GM12878 (cell line): ENCODE measurements at regions not wholly inside any gene's neighbourhood (a gene's known extent, or its start where the extent isn't known, plus 50 kb on each side); places are given as distances from the start of the nearest gene placed in this dataset.

Experiments
- ATAC-seq: fragments of 200-7000 bp; cut with Tn5 transposase; 3 replicates; pipeline ENCODE4 v1.9.1; 2020; ENCODE audit warnings: mild to moderate bottlenecking, moderate library complexity
- BruUV-seq: library from RNA; stranded (reverse); fragments of 400-500 nt; replicated peaks from 2 replicates; lab custom pipeline; 2021; lab: Mats Ljungman, UMichigan
- CTCF ChIA-PET: fragments of 300-600 bp; sonication (Branson Sonifier 250); formaldehyde crosslinking; extraction: SDS; loops from one replicate; lab custom pipeline; 2021; ENCODE audit warnings: inconsistent platforms; lab: Yijun Ruan, JAX
- POLR2A ChIA-PET: fragments of 350-600 bp; formaldehyde crosslinking; extraction: SDS; loops from one replicate; lab custom pipeline; 2021; ENCODE audit warnings: inconsistent platforms; lab: Charles Lee
- RAD21 ChIA-PET: fragments of 300-600 bp; sonication (Branson Sonifier 250); formaldehyde crosslinking; loops from one replicate; lab custom pipeline; 2023; ENCODE audit warnings: antibody characterized with exemption; ENCODE audit not compliant: unreplicated experiment; lab: Charles Lee
- SMC1A ChIA-PET: fragments of 300-600 bp; sonication (Branson Sonifier 250); formaldehyde crosslinking; loops from one replicate; lab custom pipeline; 2023; ENCODE audit not compliant: unreplicated experiment, uncharacterized antibody; lab: Charles Lee
- DNase-seq: peaks from one replicate; pipeline ENCODE4 v3.0.0-alpha.2; 2011; ENCODE audit warnings: low read depth, low spot score
- FAIRE-seq: peaks from 3 replicates; lab custom pipeline; 2011; peaks lifted over from hg19 to GRCh38; lab: Jason Lieb, UNC
- H2AFZ ChIP-seq: 2 replicates; pipeline ENCODE4 v1.6.0; 2011; ENCODE audit warnings: low read depth, low read length, control low read depth; ENCODE audit not compliant: control insufficient read depth
- H3K27ac ChIP-seq: 2 replicates; pipeline ENCODE4 v1.5.1; 2011; ENCODE audit warnings: control low read depth; ENCODE audit not compliant: control insufficient read depth, insufficient read depth
- H3K27me3 ChIP-seq, 2 experiments: replicated peaks in 1 of 2; 2 replicates each; pipeline versions ENCODE4 v1.6.0 to v1.6.1; 2011; ENCODE audit warnings: low read length in 1 of 2; ENCODE audit not compliant: control insufficient read depth in 2 of 2, insufficient read depth in 2 of 2
- H3K36me3 ChIP-seq, 2 experiments: 2 replicates each; pipeline ENCODE4 v1.5.1; 2011; ENCODE audit warnings: low read length in 1 of 2; ENCODE audit not compliant: control insufficient read depth in 2 of 2, insufficient read depth in 2 of 2
- H3K4me1 ChIP-seq: 2 replicates; pipeline ENCODE4 v1.6.1; 2011; ENCODE audit warnings: mild to moderate bottlenecking, low read length, moderate library complexity, mixed read lengths; ENCODE audit not compliant: control insufficient read depth, insufficient read depth
- H3K4me2 ChIP-seq: 2 replicates; pipeline ENCODE4 v1.6.0; 2011; ENCODE audit warnings: control low read depth; ENCODE audit not compliant: control insufficient read depth, insufficient read depth
- H3K4me3 ChIP-seq: fragments of 200-600 bp; sonication (generic); 2 replicates; pipeline ENCODE4 v1.5.1; 2016
- H3K79me2 ChIP-seq: 2 replicates; pipeline ENCODE4 v1.6.0; 2011; ENCODE audit warnings: low read length; ENCODE audit not compliant: control insufficient read depth, insufficient read depth
- H3K9ac ChIP-seq: 2 replicates; pipeline ENCODE4 v1.8.0; 2011; ENCODE audit warnings: low read length, control low read depth, mixed read lengths; ENCODE audit not compliant: control insufficient read depth, insufficient read depth
- H3K9me3 ChIP-seq: replicated peaks from 3 replicates; pipeline ENCODE4 v1.5.1; 2011; ENCODE audit warnings: mild to moderate bottlenecking, low read length; ENCODE audit not compliant: control insufficient read depth, insufficient read depth
- H4K20me1 ChIP-seq: 2 replicates; pipeline ENCODE4 v1.6.0; 2011; ENCODE audit not compliant: control insufficient read depth, insufficient read depth
- CEBPZ ChIP-seq: fragments of 150-350 bp; IDR thresholded peaks from 2 replicates; pipeline ENCODE4 v1.6.1; 2016; ENCODE audit warnings: low read depth, low read length
- EED ChIP-seq: sonication (generic); IDR thresholded peaks from 2 replicates; pipeline ENCODE4 v1.6.1; 2016; ENCODE audit warnings: antibody characterized with exemption, low read depth
- FOS ChIP-seq: IDR thresholded peaks from 3 replicates; pipeline ENCODE4 v1.6.1; 2011; ENCODE audit warnings: borderline replicate concordance; ENCODE audit not compliant: insufficient read length; ENCODE audit errors: extremely low read depth
- HDAC2 ChIP-seq: fragments of 200-600 bp; sonication (generic); IDR thresholded peaks from 2 replicates; pipeline ENCODE4 v1.6.1; 2017
- IKZF2 ChIP-seq, 2 experiments: fragments of 450-650 bp; IDR thresholded peaks; 2 replicates each; pipeline ENCODE4 v1.6.1; 2017; ENCODE audit warnings: mild to moderate bottlenecking in 2 of 2, moderate library complexity in 2 of 2
- IRF3 ChIP-seq: fragments of 450-650 bp; IDR thresholded peaks from 2 replicates; pipeline ENCODE4 v1.6.1; 2014; ENCODE audit warnings: mild to moderate bottlenecking
- KDM1A ChIP-seq: fragments of 200-600 bp; sonication (generic); IDR thresholded peaks from 2 replicates; pipeline ENCODE4 v1.6.1; 2016; ENCODE audit warnings: borderline replicate concordance
- NFYB ChIP-seq: IDR thresholded peaks from 2 replicates; pipeline ENCODE4 v1.6.1; 2011; ENCODE audit warnings: low read depth, mild to moderate bottlenecking, low read length, improper control_type of control experiment, moderate library complexity; ENCODE audit not compliant: insufficient read depth
- RELB ChIP-seq: fragments of 450-650 bp; IDR thresholded peaks from 2 replicates; pipeline ENCODE4 v1.6.1; 2017; ENCODE audit warnings: low read depth, mild to moderate bottlenecking, moderate library complexity
- SMAD1 ChIP-seq: fragments of 450-650 bp; IDR thresholded peaks from 2 replicates; pipeline ENCODE4 v1.6.1; 2018; ENCODE audit warnings: mild to moderate bottlenecking, low read depth; ENCODE audit not compliant: partially characterized antibody
- YBX1 ChIP-seq: fragments of 450-650 bp; IDR thresholded peaks from 2 replicates; pipeline ENCODE4 v1.6.1; 2016; ENCODE audit warnings: antibody characterized with exemption
- YY1 ChIP-seq: IDR thresholded peaks from 2 replicates; pipeline ENCODE4 v1.6.1; 2011; ENCODE audit warnings: low read depth, mild to moderate bottlenecking, low read length
- ZBED1 ChIP-seq: IDR thresholded peaks from 2 replicates; pipeline ENCODE4 v1.6.1; 2016; ENCODE audit warnings: borderline replicate concordance
- WGBS: methylation state at CpG from one replicate; pipeline ENCODE4 v1.1.6; 2016; ENCODE audit warnings: low lambda C conversion rate; ENCODE audit not compliant: insufficient replicate concordance, insufficient coverage; ENCODE audit errors: missing lambda C conversion rate; 5-methylcytosine and 5-hydroxymethylcytosine counted together
- in situ Hi-C: fragments of 300-500 bp; cut with MboI; formaldehyde crosslinking; loops from 9 replicates; pipeline ENCODE4 v1.14.3; 2018; ENCODE audit warnings: mixed read lengths
- intact Hi-C: fragments of 100-400 bp; cut with micrococcal nuclease; formaldehyde crosslinking; loops from one replicate; pipeline ENCODE4 v1.14.2; 2022; ENCODE audit not compliant: unreplicated experiment

GRCh38 chr6:45827952-45828530 is 187.6 kb downstream of the CLIC5 start:
- no peaks in the 10 kb centered on the region for H4K20me1 ChIP-seq
- POLR2A ChIA-PET = no interaction called here
- no peak for TF ChIP-seq IKZF2 (IDR thresholded peaks at IDR 0.05)
- no peak for TF ChIP-seq YBX1
- no peak for TF ChIP-seq SMAD1
- TF ChIP-seq KDM1A = no peak
- TF ChIP-seq, all 136 proteins: peak for 0
- Histone ChIP-seq H2AFZ (no peak overlapping the region), H3K4me2 (no peak overlapping the region), H3K79me2 (no peaks in the 10 kb centered on the region), H3K27me3 (no peaks in the 10 kb centered on the region; a peak in 2 of 4 replicates), H3K9me3 (no peaks in the 10 kb centered on the region; the same call in 2 of the 3 replicates), H3K36me3 (no peaks in the 10 kb centered on the region), H3K27ac (no peak overlapping the region), H3K4me3 (no peak overlapping the region), H3K4me1 (peaks cover 24% of the 10 kb centered on the region), H3K9ac (no peak overlapping the region)
- ChIA-PET SMC1A (no interaction called here), RAD21 (no interaction called here), CTCF (no interaction called here)
- in situ Hi-C loops = no loop called here
- FAIRE-seq = no peak
- intact Hi-C loops = no loop called here
- WGBS = 62% methylated on average over 7 of the region's 7 CpGs
- ATAC-seq = no peak
- no peak for DNase-seq
- no TSS peak for BruUV-seq

GRCh38 chr6:45822873-45823272 is 192.8 kb downstream of the CLIC5 start:
- BruUV-seq = no TSS peak
- SMC1A ChIA-PET = no interaction called here
- no peaks in the 10 kb centered on the region for H3K4me1 ChIP-seq
- TF ChIP-seq CEBPZ (no peak), NFYB (no peak), YY1 (no peak), ZBED1 (no peak), EED (no peak), IRF3 (no peak), RELB (no peak), HDAC2 (no peak), FOS (no peak)

More at GRCh38 chr6:45822873-45823272, 192.8 kb downstream of the CLIC5 start:
- ATAC-seq (no peak), DNase-seq (no peak), FAIRE-seq (no peak)
- in situ Hi-C loops (no loop called here), intact Hi-C loops (no loop called here)
- Histone ChIP-seq H3K4me2 (no peak overlapping the region), H3K4me3 (no peak overlapping the region), H4K20me1 (no peaks in the 10 kb centered on the region), H3K36me3 (no peaks in the 10 kb centered on the region), H3K27ac (no peak overlapping the region), H3K9me3 (no peaks in the 10 kb centered on the region), H3K27me3 (no peaks in the 10 kb centered on the region; a peak in 2 of 4 replicates), H3K9ac (no peak overlapping the region), H3K79me2 (no peaks in the 10 kb centered on the region), H2AFZ (no peak overlapping the region)
- WGBS = 27% methylated on average over 4 of the region's 4 CpGs
- CTCF ChIA-PET = interaction anchor here (0.9 to 1.3 kb wide), 2 partner anchors 9 to 14 kb away, joined by 3 to 4 read pairs; no protein-coding TSS in a partner anchor
- RAD21 ChIA-PET = no interaction called here
- POLR2A ChIA-PET = no interaction called here
